Stimulated activated naive CD8-positive, alpha-beta T cell treated with anti-CD3 and anti-CD28 coated beads, Interleukin-15, Interleukin-2, amounts not matched to agents 100 U/mL and 50 U/mL, for 24 hours (primary cell): ENCODE measurements at regions not wholly inside any gene's neighbourhood (a gene's known extent, or its start where the extent isn't known, plus 50 kb on each side); places are given as distances from the start of the nearest gene placed in this dataset.
"Not testable (repeated sequence)": the region's sequence is repeated elsewhere in the genome, so short reads cannot be mapped to it uniquely, and the experiment has no call there.

Source experiments
- ATAC-seq: fragments of 150-1000 bp; cut with Tn5 transposase; one replicate; pipeline ENCODE4 v1.10.0; 2021
- DNase-seq: peaks from one replicate; pipeline ENCODE4 v3.0.0; 2021

DNA sequence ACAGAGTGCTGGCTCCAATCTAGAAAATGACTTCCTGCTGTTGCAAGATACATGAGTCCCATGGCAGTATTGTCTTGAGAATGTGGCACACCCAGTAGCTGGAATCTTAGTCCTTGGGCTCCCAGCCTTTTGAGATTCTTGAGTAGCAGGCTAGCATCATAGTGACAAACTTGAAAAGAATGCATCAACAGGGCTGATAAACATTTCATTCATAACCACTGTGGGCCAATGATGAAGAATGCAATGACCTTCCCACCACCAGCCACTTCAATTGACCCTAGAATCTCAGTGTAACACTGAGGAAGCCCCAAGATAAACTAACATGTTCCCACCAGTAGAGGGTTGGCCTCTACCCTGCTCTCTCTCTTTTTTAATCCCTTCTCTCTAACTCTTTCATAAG lies 329.3 kb downstream of the GBA3 start:
- no peak for DNase-seq
- ATAC-seq, result no peak

DNA sequence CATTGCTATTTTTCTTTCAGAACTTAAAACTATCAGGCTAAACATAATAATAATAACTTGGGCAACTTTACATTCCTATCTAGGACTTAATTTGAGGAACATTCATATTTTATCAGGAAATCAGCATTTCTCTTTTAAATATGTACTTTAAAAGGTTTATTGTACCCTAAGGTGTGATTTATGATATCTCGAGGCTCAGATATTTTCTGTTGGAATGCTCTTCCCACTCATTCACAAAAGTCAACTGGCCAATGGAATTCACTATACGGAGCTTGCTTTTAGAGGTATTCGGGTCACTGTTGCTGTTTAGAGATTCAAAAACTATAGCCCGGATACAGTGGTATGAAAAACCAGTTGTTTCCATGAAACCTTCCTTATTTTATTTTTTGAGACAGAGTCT lies 328.3 kb downstream of the GBA3 start:
- DNase-seq, result no peak
- ATAC-seq, result no peak

DNA sequence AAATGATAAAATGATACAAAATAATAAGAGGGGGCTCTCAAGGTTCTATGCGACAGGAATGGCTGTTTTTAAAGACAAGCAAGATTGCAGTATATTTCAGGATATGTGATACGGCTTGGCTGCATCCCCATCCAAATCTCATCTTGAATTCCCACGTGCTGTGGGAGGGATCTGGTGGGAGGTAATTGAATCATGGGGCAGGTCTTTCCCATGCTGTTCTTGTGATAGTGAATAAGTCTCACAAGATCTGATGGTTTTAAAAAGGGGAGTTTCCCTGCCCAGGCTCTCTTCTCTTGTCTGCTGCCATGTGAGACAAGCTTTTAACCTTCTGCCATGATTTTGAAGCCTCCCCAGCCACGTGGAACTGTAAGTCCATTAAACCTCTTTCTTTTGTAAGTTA lies 327.7 kb downstream of the GBA3 start:
- DNase-seq, ATAC-seq: not testable (repeated sequence)

DNA sequence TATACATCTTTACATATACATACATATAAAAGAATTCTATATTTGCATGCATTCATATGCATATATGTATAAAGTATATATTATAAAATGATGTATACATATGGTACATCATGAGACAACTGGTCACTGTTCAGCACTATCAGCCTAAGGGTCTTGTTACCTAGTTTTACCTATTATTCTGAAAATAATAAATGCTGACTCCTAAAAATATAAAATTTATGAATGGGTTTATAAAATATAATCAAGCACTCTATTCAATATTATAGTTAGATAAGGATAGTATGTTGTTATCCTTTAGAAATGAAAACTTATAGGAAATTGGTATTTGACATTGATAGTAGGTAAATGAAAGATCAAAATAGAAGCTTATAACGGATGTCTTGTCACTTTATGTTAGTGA lies 324.2 kb downstream of the GBA3 start:
- ATAC-seq, result no peak
- DNase-seq, result no peak

DNA sequence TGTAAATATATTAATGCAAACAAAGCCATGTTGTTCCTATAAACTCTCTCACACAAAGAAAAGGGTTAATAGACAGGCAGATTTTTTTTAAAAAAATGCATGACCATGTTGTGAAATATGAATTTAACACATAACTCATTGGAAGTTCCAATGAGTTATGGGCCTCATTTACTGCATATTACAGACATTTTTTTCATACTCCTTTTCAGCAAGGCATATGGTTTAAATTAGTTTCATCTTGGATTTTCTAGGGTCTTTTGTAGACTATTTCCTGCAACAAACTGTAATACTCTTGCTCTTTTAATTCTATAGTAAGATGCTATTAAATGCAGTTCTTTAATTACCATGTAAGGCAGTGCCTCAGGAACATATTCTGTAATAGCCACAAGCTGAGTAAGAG lies 323.1 kb downstream of the GBA3 start:
- ATAC-seq (no peak), DNase-seq (no peak)

DNA sequence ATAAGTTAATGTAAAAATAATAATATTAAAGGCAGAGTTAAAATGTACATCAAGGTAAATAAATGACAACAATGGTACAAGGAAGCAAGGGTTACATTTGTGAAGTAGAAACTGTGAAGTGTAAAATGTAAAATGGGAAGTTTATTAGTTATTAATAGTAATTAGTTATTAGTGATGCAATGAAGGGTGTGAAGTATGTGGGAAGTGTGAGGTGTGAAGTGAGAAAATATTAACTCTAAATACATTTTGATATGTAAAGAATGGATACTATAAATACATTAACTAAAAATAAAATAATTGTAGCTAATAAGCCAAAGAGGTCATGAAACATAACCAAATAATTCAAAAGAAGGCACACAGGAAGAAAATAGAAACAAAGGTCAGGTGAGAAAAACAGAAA lies 316.4 kb downstream of the GBA3 start:
- ATAC-seq (no peak), DNase-seq (no peak)

DNA sequence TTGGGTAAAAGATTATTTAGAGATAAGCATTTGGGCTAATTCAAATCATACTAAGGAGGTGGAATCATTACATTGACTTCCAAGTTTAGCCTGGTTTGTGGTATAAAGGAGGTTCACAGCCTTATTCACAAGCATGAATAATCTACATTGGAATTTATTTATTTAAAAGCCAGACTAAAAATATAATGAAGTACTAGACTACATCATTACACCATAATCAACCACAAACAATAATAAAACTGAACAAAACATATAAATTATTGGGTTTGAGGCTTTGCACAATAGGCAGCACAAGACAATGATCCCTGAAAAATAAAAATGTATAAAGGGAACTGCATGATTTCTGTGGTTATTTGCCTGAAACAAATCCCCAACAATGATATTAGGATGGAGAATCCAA lies 314.0 kb downstream of the GBA3 start:
- DNase-seq (no peak), ATAC-seq (no peak)

DNA sequence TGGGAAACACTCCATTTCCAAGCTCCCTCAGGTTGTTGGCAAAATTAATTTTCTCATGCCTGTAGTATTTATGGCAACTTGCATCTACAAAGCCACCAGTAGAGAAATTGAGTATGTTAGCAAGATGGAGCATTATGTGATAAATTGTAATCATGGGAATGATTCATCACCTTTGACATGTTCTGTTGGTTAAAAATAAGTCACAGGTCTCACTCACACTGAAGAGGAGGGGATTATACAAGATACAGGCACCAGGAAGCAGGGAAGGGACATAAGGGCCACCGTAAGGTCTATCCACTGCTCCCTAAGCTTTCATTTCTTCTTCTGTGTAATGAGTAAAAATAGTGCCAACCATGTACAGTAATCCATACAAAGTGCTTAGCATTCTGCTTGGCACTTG lies 313.0 kb downstream of the GBA3 start:
- DNase-seq, result no peak
- ATAC-seq, result no peak

DNA sequence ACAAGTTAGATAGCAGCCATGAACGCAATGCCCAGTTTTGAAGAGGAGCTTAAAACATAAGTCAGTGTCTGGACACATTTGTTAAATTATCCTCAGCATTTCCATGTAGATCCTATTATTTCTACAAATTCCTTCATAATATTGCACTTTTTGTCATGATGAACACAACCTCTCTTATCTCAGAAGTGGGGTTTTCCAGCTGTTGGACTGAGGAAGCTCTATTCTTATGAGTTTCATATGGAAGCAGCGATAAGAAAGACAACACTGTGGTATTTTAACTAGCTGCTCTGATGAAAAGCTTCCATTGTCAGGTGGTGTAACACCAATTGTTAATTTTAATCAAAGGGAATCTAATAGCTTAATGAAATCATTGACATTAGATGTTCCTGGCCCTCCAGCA lies 308.7 kb downstream of the GBA3 start:
- no peak for DNase-seq
- no peak for ATAC-seq

DNA sequence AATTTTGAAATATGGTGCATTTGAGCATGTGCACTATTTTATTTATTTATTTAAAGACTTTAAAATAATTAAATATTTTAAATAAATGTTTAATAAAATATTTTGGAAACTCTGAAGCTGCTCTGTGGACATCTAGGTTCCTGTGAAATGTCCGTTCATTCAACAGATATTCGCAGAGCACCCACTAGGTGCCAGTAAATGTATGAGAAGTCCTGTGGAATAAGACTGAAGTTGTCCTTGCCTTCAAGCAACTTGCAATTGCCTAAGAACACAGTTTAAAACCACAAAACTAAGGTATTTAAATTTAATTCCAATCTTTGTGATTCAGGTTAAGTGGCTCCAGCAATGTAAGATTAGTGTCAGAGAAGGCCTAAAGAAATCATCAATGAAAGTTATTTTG lies 306.7 kb downstream of the GBA3 start:
- DNase-seq, result no peak

DNA sequence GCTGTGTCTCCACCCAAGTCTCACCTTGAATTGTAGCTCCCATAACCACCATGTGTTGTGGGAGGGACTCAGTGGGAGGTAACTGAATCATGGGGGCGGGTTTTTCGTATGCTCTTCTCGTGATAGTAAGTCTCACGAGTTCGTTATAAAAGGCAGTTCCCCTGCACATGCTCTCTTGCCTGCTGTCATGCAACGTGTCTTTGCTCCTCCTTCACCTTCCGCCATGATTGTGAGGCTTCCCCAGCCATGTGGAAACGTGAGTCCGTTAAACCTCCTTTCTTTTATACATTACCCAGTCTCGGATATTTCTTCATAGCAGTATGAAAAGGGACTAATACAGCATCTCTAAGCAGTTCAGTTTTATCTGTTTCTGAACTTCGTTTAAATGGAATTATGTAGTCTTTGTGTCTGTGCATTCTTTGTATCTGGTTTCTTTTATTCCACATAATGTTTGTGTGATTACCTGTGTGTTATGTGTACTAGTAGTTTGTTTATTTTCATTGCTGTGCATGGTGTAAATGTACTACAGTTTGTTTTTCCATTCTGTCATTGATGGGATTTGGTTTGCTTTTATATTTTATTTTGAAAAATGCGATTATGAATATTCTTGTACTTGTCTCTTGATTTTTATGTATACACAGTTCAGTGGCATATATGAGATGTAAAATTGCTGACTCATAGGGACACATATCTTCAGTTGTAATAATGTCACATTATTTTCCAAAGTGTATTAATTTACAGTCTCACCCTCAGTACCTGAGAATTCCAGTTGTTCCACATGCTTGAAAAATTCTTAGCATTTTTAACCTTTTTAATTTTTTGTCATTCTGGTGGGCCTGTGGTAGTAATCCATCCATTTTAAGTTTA lies 304.9 kb downstream of the GBA3 start:
- ATAC-seq, result no peak

More for the DNA sequence above, 306.7 kb downstream of the GBA3 start:
- ATAC-seq, result no peak

DNA sequence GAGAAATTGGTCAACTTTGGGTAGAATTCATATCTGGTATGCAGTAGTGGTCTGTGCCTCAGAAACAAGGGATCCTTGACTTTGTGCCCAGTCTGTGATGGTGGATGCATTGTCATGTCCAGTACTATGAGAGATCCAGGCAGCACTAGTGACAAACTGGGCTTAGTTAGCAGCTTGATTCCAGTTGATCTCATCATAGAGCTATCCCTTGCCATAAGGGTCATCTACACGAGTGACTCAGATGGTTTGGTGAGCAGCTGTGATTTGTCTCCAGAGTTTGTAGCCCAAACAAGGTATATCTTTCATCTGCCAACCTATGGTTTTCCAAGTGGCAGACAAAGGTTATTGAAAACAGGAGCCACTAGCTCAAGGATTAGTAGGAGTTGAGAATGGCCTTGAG lies 298.8 kb downstream of the GBA3 start:
- no peak for ATAC-seq
- DNase-seq, result no peak

More for the DNA sequence above, 304.9 kb downstream of the GBA3 start:
- DNase-seq, result no peak

DNA sequence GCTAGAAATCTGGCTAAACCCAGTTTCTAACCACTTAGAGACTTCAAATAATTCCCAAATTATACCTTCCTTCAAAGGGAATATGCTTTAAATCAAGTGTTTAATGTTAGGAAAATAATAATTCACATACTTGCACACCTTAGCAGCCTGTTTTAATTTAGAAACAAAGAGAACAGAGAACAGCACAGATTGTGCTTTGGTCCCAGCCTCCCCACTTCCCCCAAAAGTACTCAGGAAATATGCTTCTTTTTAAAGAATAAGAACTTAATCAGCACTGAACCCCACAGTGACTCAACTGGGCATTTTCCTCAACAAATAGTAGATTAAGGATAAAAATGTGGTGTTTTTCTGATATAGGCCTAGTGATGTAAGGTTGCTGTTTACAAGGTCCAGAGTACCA lies 295.8 kb downstream of the GBA3 start:
- no peak for DNase-seq

DNA sequence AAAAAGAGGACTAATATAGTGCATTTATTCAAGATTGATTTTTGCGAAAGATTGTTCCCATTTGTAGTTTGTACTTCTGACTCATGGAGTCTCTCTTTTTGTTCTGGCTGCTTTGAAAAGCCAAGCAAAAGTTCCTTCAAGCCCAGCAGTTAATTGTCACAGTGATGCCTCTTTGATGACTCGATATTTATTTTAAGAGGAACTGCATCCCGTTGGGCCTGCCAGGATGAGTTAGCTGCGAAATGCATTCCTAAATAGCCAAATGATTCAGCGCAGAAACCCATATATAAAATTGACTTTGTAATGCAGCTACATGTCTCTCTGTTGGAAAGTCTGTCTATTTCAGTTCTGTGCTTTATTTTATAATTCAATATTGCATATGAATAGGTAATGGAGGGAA lies 295.1 kb downstream of the GBA3 start:
- no peak for ATAC-seq
- DNase-seq, result no peak

More for the DNA sequence above, 295.8 kb downstream of the GBA3 start:
- ATAC-seq, result no peak

DNA sequence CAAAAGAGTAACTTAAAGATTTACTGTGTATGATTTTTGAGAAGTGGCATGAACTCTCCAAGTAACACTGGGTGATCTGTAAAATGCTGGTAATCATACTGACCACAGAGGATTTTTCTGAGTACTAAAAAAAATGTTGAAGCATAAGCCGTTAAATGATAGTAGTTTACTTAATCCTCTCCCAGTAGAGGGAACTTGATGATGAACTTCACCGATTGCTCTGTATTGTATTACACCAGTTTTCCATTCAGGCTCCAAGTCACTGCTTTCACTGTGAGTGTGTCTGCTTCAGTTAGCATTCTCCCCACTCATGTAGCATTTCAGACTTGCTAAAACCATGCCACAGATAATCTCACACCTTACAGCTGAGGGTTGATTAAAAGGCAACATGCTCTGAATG lies 294.1 kb downstream of the GBA3 start:
- ATAC-seq (no peak), DNase-seq (no peak)

DNA sequence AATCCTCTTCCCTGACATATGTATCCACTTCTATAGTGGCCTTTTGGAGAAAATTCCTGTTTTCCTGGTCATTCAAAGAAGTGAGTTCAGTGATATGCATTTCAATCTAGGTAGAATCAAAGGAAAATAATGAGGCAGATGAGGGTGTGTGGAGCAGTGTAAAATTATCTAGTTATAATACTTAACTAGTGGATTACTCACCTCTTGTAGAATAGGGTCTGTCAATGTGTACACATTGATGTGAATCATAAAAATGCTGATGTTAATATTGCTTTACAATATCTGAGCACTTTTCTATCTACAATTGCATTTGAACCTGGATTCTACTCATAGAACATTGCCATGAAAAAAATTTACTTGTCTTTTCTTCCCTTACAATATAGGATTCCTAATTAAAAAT lies 293.5 kb downstream of the GBA3 start:
- DNase-seq, result no peak
- ATAC-seq, result no peak

DNA sequence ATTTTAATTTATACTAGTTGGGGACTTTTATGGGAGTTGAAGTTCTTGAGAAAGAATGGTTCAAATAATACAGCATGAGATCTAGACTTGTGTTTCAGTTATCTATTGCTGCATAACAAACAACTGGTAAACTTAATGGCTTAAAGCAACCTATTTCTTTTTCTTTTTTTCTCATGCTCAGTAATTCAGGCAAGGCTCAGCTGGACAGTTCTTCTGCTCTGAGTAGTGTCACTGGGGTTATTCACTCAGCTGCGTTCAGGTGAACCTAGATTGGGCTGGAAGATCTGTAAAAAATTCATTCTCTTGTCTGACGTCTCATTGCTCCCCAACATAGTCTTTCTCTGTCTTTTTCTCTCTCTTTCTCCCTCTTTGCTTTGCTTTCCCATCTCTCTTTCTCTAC lies 291.7 kb downstream of the GBA3 start:
- no peak for ATAC-seq
- no peak for DNase-seq

DNA sequence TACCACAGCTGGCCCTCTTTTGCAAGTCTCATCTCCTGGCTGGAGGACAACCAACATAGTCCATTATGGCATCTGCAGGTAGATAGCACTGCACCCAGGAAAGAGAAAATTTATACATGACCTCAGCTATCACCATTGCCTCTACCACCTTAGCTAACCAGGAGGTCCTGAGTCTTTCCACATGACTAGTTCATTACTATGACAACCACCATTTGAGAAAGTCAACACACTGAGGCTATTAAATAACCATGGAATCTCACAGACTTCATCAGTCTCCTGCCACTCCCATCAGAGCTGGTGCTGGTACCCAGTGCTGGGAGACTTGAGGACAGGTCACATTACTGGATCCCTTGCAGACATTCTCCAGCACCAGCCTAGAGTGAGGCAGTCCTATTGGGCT lies 285.9 kb downstream of the GBA3 start:
- ATAC-seq, result no peak

DNA sequence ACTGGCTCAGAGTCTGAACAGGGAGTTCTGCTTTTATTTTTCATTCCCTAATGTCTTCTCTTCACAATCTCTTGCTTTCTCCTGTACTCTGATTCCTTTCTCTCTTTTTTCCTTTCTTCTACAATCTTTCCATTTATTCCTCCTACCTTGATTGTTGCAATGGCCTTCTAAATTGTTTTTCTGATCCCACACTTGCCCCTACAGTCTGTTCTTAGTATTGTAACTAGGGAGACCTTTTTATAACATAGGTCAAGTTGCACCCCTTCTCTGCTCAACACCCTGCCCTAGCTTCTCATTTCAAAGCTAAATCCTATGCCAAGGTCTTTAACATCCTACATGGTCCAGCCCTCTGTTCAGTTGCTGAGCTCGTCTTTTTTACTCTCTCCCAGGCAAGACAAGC lies 277.9 kb downstream of the GBA3 start:
- ATAC-seq (no peak), DNase-seq (no peak)

More for the DNA sequence above, 285.9 kb downstream of the GBA3 start:
- no peak for DNase-seq

DNA sequence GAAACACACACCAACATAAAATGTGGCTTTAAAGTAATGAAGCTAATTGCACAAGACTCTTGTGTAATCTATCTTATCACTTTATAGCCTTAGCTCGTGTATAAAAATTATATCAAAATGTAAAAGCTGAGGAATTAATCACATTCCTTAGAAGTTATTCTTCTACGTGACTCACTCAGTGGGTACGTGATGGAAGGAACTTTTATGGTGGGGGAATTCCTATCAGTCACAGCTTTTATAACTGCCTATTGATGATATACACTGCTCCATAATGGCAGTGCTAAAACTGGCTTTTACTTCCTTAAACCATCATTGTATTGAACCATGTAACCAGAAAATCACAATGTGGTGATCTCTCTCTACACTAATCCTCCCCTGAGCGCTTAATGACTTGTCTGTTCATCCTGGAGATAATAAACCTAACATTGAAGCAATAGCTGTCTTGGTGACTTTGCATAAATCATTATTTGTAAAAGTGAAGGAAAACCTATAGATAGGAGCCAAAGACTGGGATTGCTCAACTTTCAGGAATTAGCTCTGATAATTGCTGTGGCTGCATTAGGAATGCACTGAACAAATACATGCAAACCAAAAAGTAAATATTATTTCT lies 276.7 kb downstream of the GBA3 start:
- DNase-seq (no peak), ATAC-seq (no peak)

DNA sequence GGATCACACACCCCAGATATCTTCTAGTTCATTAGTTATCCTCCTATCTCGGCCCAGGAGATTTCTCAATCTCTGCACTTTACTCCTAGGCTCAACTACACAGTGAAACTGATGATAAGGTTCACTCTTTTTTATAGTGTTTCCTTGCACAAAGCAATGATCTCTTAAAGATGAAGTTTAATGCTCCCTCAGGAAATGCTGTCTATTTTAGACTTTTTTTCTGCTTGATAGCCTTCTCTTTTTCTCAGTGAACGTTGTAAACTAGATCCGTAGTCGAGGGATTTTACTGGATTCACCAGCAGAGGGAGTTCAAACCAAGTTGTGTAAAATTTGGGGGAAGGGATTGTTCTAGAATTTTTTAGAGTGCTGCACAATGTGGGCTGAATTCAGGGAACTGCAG lies 269.6 kb downstream of the GBA3 start:
- ATAC-seq (no peak), DNase-seq (no peak)

DNA sequence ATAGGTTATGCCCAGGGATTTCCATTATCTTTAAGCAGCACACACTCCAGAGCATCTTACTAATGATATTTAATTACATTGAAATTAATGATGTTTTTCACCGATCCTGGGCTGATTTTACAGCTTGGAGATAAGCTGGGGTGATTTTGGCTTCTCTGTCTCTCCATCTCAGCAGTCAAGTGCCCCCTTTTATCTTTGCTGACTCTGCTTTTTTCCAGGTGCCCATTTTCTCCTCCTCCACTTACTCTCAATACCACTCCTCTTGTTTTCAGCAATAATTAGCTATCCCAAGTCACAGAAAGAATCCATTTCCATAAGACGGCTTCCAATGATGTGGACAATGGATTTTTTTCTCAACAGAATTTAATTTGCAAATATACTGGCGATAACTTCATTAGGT lies 266.7 kb downstream of the GBA3 start:
- DNase-seq, result no peak
- ATAC-seq, result no peak

DNA sequence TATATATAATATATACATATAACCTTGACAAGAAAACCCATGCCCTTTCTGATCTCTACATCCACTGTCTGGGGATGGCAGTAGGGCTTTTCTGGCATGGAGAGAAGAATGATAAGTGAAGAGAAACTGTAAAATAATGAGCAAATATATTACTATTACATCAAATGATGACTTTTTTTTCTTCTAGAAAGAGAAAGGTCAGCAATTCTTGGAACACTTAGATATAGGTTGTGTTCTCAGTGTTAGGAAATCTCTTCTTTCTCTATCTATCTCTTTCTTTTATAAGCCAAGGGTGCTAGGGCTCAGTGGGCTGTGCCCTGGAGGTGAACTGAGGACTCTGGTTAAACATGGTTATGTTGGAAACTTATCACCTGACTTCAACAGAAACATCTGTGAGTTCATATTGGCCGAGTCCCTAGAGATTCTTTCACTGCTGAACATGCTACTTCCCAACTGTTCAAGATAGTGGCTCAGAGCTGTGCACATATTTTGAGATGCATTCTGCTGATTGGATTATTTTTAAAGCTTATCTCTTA lies 265.1 kb downstream of the GBA3 start:
- ATAC-seq, result no peak
- DNase-seq, result no peak
